ENCODE measurements at regions not wholly inside any gene's neighbourhood (a gene's known extent, or its start where the extent isn't known, plus 50 kb on each side); places are given as distances from the start of the nearest gene placed in this dataset.

GRCh38 chr17:70947636-70948565 is 778.6 kb downstream of the KCNJ2 start:
- TF ChIP-seq CEBPB (IDR thresholded peaks at IDR 0.05) (no peak), POLR2A (IDR thresholded peaks at IDR 0.05; ENCODE audit: low read length) (no peak), NFE2L2 (conservative IDR thresholded peaks at IDR 0.05; ENCODE audit: low read length) (no peak)
